C4-2B (cell line): ENCODE measurements at regions not wholly inside any gene's neighbourhood (a gene's known extent, or its start where the extent isn't known, plus 50 kb on each side); places are given as distances from the start of the nearest gene placed in this dataset.

Experiments used
- H3K27ac ChIP-seq: fragments of 450-650 bp; 2 replicates; pipeline ENCODE4 v1.5.1; 2017
- CTCF ChIP-seq: fragments of 450-650 bp; conservative IDR thresholded peaks from 2 replicates; pipeline ENCODE4 v1.5.1; 2017; ENCODE audit warnings: mild to moderate bottlenecking
- ZFX ChIP-seq: fragments of 450-650 bp; IDR thresholded peaks from 2 replicates; pipeline ENCODE4 v1.6.1; 2017

GRCh38 chrX:69386681-69387080 is 117.4 kb upstream of the NALF2 start:
- H3K27ac ChIP-seq: no peak overlapping the region
- TF ChIP-seq ZFX (no peak), CTCF (no peak)

DNA sequence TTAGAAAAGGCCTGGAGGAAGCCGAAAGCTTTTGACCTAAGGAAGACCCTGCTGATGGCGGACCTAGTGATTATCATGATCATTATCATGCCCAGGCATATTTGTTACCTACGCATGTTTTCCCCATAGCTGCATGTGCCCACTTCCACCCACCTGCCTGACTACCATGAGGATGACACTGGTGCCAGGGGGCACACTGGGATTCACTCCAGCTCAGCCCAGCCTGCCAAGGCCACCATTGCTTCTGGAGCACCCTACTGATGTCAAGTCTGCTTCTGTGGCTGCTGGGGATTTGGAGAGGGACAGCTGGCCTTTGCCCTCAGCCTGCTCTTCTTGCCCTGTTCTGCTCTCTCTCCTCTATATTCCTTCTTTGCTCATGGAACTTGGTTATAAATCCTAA is 124.7 kb upstream of the NALF2 start:
- no peak overlapping the region for H3K27ac ChIP-seq
- TF ChIP-seq CTCF (no peak), ZFX (no peak)

- no peak for TF ChIP-seq CTCF
- TF ChIP-seq ZFX: no peak
- H3K27ac ChIP-seq: no peak overlapping the region
These were observed 129.6 kb upstream of the NALF2 start for GRCh38 chrX:69374569-69374968.

DNA sequence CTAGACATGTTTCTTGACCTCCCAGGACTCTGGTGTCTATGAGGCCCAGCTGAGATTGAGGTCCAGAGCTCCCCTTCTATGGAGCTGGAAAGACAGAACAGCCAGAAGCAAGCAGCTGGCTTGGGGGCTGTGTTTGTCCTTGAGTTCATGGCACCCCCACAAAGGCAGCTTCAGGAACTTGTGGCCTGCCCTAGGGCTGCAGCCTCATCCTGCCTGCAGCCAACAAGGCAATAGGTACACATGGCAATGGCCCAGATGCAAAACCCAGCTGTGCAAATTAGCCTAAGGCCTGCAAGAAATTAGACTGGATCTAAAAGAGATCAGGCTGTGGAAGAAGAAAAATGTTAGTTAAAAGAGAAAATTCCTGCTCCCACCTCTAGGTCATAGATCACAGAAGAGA is 131.7 kb upstream of the NALF2 start:
- H3K27ac ChIP-seq: no peak overlapping the region
- no peak for TF ChIP-seq ZFX

DNA sequence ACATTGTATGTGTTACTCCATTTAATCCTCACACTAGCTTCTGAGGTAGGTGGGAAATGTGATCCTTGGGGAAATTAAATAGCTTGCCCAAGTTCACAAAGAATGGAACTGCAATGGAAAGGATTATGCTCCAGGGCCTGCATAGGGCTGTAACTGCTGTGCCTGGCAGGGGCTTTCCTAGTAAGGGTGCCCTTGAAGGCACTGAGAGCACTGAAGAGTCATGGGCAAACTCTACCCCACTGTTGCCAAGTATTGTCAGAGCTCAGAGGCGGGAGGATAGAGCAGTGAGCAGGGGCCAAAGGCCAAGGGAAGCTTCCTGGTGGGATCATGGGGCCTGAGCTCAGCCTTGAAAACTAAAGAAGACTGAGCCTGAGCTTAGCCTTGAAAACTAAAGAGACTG is 133.0 kb upstream of the NALF2 start:
- TF ChIP-seq ZFX: no peak
- no peak for TF ChIP-seq CTCF
- H3K27ac ChIP-seq: no peak overlapping the region

DNA sequence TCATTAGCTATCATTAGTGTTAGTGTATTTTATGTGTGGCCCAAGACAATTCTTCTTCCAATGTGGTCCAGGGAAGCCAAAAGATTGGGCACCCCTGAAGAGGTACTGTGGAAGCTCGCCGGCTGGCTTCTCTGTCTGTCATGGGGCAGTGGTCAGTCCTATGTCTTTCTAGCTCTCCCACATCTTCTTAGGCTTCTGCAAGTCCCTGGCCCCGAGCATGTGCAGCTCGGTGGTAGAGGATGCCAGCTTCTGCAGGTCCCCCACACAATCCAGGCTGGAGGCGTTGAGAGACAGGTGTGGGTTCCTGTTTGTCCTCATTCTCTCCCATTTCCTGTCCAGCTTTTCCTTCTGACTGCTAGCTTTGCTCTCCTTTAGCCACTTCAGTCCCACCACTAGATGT is 134.1 kb upstream of the NALF2 start:
- TF ChIP-seq CTCF: no peak
- no peak for TF ChIP-seq ZFX
- no peak overlapping the region for H3K27ac ChIP-seq

DNA sequence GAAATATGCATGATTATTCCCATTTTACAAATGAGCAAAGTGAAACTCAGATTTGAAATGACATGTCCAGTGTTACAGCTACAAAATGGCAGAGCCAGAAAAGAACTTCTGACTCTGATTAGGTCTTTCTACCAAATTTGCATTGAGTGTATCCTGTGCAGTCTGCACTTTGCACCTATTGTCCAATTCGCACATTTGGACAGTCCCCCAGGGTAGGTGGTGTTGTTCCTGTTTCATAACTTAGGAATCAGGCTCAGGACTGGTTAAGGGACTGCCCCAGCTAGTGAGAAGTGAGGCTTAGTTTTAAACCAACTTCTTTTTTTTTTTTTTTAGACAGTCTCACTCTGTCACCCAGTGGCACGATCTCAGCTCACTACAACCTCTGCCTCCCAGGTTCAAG is 137.9 kb upstream of the NALF2 start:
- TF ChIP-seq CTCF: no peak
- TF ChIP-seq ZFX: no peak
- H3K27ac ChIP-seq: no peak overlapping the region

DNA sequence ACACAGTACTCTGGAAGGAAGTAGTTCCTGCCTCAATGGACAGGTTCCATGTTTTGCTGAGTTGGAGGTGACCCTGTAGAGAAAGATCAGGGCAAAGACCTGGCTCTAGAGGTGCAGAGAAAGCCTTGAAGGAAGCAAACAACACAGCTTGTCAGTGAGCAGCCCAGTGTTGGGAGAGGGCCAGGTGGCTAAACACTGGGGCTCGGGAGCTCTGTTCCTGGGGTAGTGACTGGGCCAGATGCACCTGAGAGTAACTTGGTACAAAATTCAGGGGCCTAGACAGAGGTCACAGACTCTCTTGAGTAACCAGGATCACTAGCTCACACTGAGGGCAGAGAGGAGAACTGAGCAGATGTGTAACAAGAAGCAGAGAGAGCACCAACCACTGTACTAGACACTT is 138.4 kb upstream of the NALF2 start:
- no peak overlapping the region for H3K27ac ChIP-seq
- TF ChIP-seq ZFX: no peak
- TF ChIP-seq CTCF: no peak
